ENCODE measurements at regions not wholly inside any gene's neighbourhood (a gene's known extent, or its start where the extent isn't known, plus 50 kb on each side); places are given as distances from the start of the nearest gene placed in this dataset.

GRCh38 chr3:127457546-127458145, 132.9 kb downstream of the TPRA1 start:
- DNase-seq, result no peak

- peak; percentile 70 for DNase-seq
Observed at GRCh38 chr3:127457094-127457475, 133.4 kb downstream of the TPRA1 start.

- DNase-seq, result peak; percentile 78
Observed at GRCh38 chr3:127456471-127457093, 134.0 kb downstream of the TPRA1 start.

GRCh38 chr3:127455541-127456450, 134.7 kb downstream of the TPRA1 start:
- DNase-seq, result peak; percentile 73

- DNase-seq, result no peak
Observed at GRCh38 chr3:127454968-127455367, 135.6 kb downstream of the TPRA1 start.

- no peak for DNase-seq
Observed at GRCh38 chr3:127454051-127454450, 136.5 kb downstream of the TPRA1 start.

- peak; percentile 15 for DNase-seq
Observed at GRCh38 chr3:127452321-127452821, 138.2 kb downstream of the TPRA1 start.

- DNase-seq, result no peak
Observed at GRCh38 chr3:127451321-127451720, 139.2 kb downstream of the TPRA1 start.

- no peak for DNase-seq
Observed at GRCh38 chr3:127450331-127450730, 140.2 kb downstream of the TPRA1 start.

- DNase-seq, result no peak
Observed at GRCh38 chr3:127449486-127450212, 140.9 kb downstream of the TPRA1 start.

- no peak for DNase-seq
Observed at GRCh38 chr3:127448671-127449070, 141.9 kb downstream of the TPRA1 start.

- peak; percentile 57 for DNase-seq
Observed at GRCh38 chr3:127448161-127448561, 142.4 kb downstream of the TPRA1 start.

GRCh38 chr3:127446756-127447155, 143.8 kb downstream of the TPRA1 start:
- no peak for DNase-seq

- DNase-seq, result no peak
Observed at GRCh38 chr3:127445581-127446343, 144.8 kb downstream of the TPRA1 start.

GRCh38 chr3:127444761-127445160, 145.8 kb downstream of the TPRA1 start:
- DNase-seq, result no peak

GRCh38 chr3:127443581-127444375, 146.8 kb downstream of the TPRA1 start:
- no peak for DNase-seq

GRCh38 chr3:127442506-127442905, 148.0 kb downstream of the TPRA1 start:
- no peak for DNase-seq

- DNase-seq, result no peak
Observed at GRCh38 chr3:127441764-127442163, 148.8 kb downstream of the TPRA1 start.

GRCh38 chr3:127440384-127440783, 150.1 kb downstream of the TPRA1 start:
- DNase-seq, result no peak

GRCh38 chr3:127439621-127440020, 150.9 kb downstream of the TPRA1 start:
- DNase-seq, result no peak

- DNase-seq, result no peak
Observed at GRCh38 chr3:127438951-127439350, 151.1 kb upstream of the PRR20G start.

All from NCI-H69 (cell line).